SK-N-SH (cell line): ENCODE measurements at regions not wholly inside any gene's neighbourhood (a gene's known extent, or its start where the extent isn't known, plus 50 kb on each side); places are given as distances from the start of the nearest gene placed in this dataset.

Source experiments
- CTCF ChIA-PET: fragments of 300-600, 350-600 bp; formaldehyde crosslinking; extraction: SDS; loops from one replicate; lab custom pipeline; 2021; lab: Yijun Ruan, JAX
- POLR2A ChIA-PET: fragments of 350-600 bp; sonication (Branson Sonifier 250); formaldehyde crosslinking; extraction: SDS; loops from one replicate; lab custom pipeline; 2020; ENCODE audit warnings: antibody characterized with exemption, inconsistent platforms; lab: Yijun Ruan, JAX
- DNase-seq: peaks from one replicate; pipeline ENCODE4 v3.0.0; 2012
- H2AFZ ChIP-seq: fragments of 200-600 bp; sonication (generic); 2 replicates; pipeline ENCODE4 v1.8.1; 2016; ENCODE audit warnings: antibody characterized with exemption, mild to moderate bottlenecking, low read depth
- H3F3A ChIP-seq: fragments of 200-600 bp; sonication (generic); replicated peaks from 2 replicates; pipeline ENCODE3; 2016; ENCODE audit warnings: antibody characterized with exemption, mild to moderate bottlenecking; ENCODE audit not compliant: insufficient read depth
- H3K27ac ChIP-seq, 2 experiments: fragments of 200-500 bp in 1 of 2; fragments of 200-600 bp in 1 of 2; sonication (Bioruptor generic) in 1 of 2; sonication (generic), shearing (Covaris generic) in 1 of 2; 2 replicates each; pipeline versions ENCODE4 v1.5.1 to v1.6.1; 2014 to 2016; ENCODE audit warnings: low read depth in 2 of 2, inconsistent platforms in 1 of 2, low read length in 1 of 2, mild to moderate bottlenecking in 1 of 2, mixed read lengths in 1 of 2
- H3K27me3 ChIP-seq: fragments of 200-600 bp; sonication (generic), shearing (Covaris generic); 2 replicates; pipeline ENCODE4 v1.6.1; 2016; ENCODE audit warnings: mixed run types; ENCODE audit not compliant: insufficient read depth
- H3K36me3 ChIP-seq, 2 experiments: fragments of 200-500 bp in 1 of 2; fragments of 200-600 bp in 1 of 2; sonication (Bioruptor generic) in 1 of 2; sonication (generic) in 1 of 2; replicated peaks in 1 of 2; 2 replicates each; pipeline versions ENCODE3 to v1.5.1; 2014 to 2016; ENCODE audit warnings: low read length in 1 of 2, mild to moderate bottlenecking in 1 of 2; ENCODE audit not compliant: insufficient read depth in 2 of 2, control insufficient read depth in 1 of 2
- H3K4me1 ChIP-seq, 2 experiments: fragments of 200-500 bp in 1 of 2; fragments of 200-600 bp in 1 of 2; sonication (Bioruptor generic) in 1 of 2; sonication (generic), shearing (Covaris generic) in 1 of 2; 2 replicates each; pipeline versions ENCODE4 v1.5.1 to v1.6.1; 2014 to 2016; ENCODE audit warnings: low read depth in 1 of 2, low read length in 1 of 2, mixed run types in 1 of 2; ENCODE audit not compliant: insufficient read depth in 2 of 2, control insufficient read depth in 1 of 2
- H3K4me2 ChIP-seq: fragments of 200-600 bp; sonication (generic), shearing (Covaris generic); 2 replicates; pipeline ENCODE4 v1.6.1; 2017; ENCODE audit warnings: mixed run types
- H3K4me3 ChIP-seq, 2 experiments: fragments of 200-500 bp in 1 of 2; fragments of 200-600 bp in 1 of 2; sonication (Bioruptor generic) in 1 of 2; sonication (generic), shearing (Covaris generic) in 1 of 2; 2 replicates each; pipeline versions ENCODE4 v1.5.1 to v1.8.1; 2014 to 2016; ENCODE audit warnings: low read depth in 2 of 2, inconsistent platforms in 1 of 2, low read length in 1 of 2, mild to moderate bottlenecking in 1 of 2, mixed read lengths in 1 of 2, moderate library complexity in 1 of 2
- H3K79me2 ChIP-seq: fragments of 200-600 bp; sonication (generic); 2 replicates; pipeline ENCODE4 v1.8.1; 2017; ENCODE audit warnings: mild to moderate bottlenecking; ENCODE audit not compliant: insufficient read depth
- H3K9ac ChIP-seq: fragments of 200-600 bp; sonication (generic); 2 replicates; pipeline ENCODE4 v1.6.1; 2017; ENCODE audit warnings: mixed run types
- H3K9me2 ChIP-seq: fragments of 200-600 bp; sonication (generic); 2 replicates; pipeline ENCODE4 v1.6.1; 2017; ENCODE audit warnings: mixed run types
- H3K9me3 ChIP-seq: fragments of 200-600 bp; sonication (generic); 2 replicates; pipeline ENCODE4 v1.6.1; 2017; ENCODE audit warnings: mixed run types, mild to moderate bottlenecking, moderate library complexity
- H4K20me1 ChIP-seq: fragments of 200-600 bp; sonication (generic); 2 replicates; pipeline ENCODE4 v1.6.1; 2017; ENCODE audit warnings: mild to moderate bottlenecking, mixed run types; ENCODE audit not compliant: insufficient read depth
- EP300 ChIP-seq, 2 experiments: IDR thresholded peaks; 2 replicates each; pipeline versions ENCODE4 v1.4.0 to v1.6.1; 2012; ENCODE audit warnings: borderline replicate concordance in 1 of 2, low read depth in 1 of 2, low read length in 1 of 2
- FOXJ3 ChIP-seq: sonication (generic); formaldehyde crosslinking; IDR thresholded peaks from 2 replicates; pipeline ENCODE4 v1.5.1; 2020; ENCODE audit warnings: mild to moderate bottlenecking, missing genetic modification reagents
- FOXM1 ChIP-seq: IDR thresholded peaks from 2 replicates; pipeline ENCODE4 v1.4.0; 2012; ENCODE audit warnings: low read depth, mild to moderate bottlenecking
- MXI1 ChIP-seq: IDR thresholded peaks from 2 replicates; pipeline ENCODE4 v1.6.1; 2012; ENCODE audit warnings: mild to moderate bottlenecking, low read depth, low read length, improper control_type of control experiment
- NRF1 ChIP-seq: IDR thresholded peaks from 2 replicates; pipeline ENCODE4 v1.6.1; 2012; ENCODE audit warnings: low read depth, mild to moderate bottlenecking, low read length
- RCOR1 ChIP-seq: fragments of 150-350 bp; IDR thresholded peaks from 2 replicates; pipeline ENCODE4 v1.6.1; 2017; ENCODE audit warnings: antibody characterized with exemption, low read length
- RFX5 ChIP-seq: IDR thresholded peaks from 2 replicates; pipeline ENCODE4 v1.6.1; 2012; ENCODE audit warnings: mild to moderate bottlenecking, improper control_type of control experiment, low read length
- RXRA ChIP-seq: IDR thresholded peaks from 2 replicates; pipeline ENCODE4 v1.4.0; 2012; ENCODE audit warnings: low read depth, mild to moderate bottlenecking, borderline replicate concordance
- SMC3 ChIP-seq: IDR thresholded peaks from 2 replicates; pipeline ENCODE4 v1.6.1; 2012; ENCODE audit warnings: low read depth, low read length, improper control_type of control experiment
- TCF12 ChIP-seq: IDR thresholded peaks from 2 replicates; pipeline ENCODE4 v1.4.0; 2012
- TEAD4 ChIP-seq: IDR thresholded peaks from 2 replicates; pipeline ENCODE4 v1.4.0; 2012; ENCODE audit warnings: mild to moderate bottlenecking, borderline replicate concordance; ENCODE audit not compliant: insufficient read depth
- WGBS: methylation state at CpG from one replicate; pipeline ENCODE4 v1.1.6; 2017; ENCODE audit warnings: low lambda C conversion rate; 5-methylcytosine and 5-hydroxymethylcytosine counted together
- TF ChIP-seq, protein P1 (sequence below): IDR thresholded peaks from 2 replicates; pipeline ENCODE4 v1.4.0; 2012; ENCODE audit warnings: low read depth
- TF ChIP-seq, protein P2 (sequence below): IDR thresholded peaks from 2 replicates; pipeline ENCODE4 v1.4.0; 2012; ENCODE audit warnings: low read depth, borderline replicate concordance
- TF ChIP-seq, protein P3 (sequence below): IDR thresholded peaks from 2 replicates; pipeline ENCODE4 v1.4.0; 2012; ENCODE audit warnings: low read depth, borderline replicate concordance

DNA sequence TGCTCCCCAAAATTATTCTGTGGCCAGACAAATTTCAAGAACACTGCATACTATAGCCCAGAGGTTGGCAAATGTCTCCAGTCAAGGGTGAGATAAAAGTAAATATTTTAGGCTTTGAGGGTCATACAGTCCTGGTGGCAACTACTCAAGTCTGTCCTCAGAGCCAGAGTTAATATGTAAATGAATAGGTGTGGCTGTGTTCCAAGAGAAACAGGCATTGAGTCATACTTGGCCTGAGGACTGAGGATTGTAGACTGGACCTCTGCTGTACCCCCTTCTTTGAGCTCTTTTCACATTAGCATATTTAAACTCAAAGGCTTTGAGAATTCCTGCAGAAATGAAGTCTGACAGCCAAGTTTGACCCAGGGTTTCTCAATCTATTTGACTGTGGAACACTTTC lies 129.2 kb upstream of the PTCH1 start:
- H3K4me2 ChIP-seq = no peak overlapping the region
- H3K27ac ChIP-seq = no peak overlapping the region
- no peaks in the 10 kb centered on the region for H3F3A ChIP-seq
- H3K27me3 ChIP-seq = no peaks in the 10 kb centered on the region
- no peak overlapping the region for H3K9ac ChIP-seq
- no peak for DNase-seq
- no peaks in the 10 kb centered on the region for H3K9me3 ChIP-seq
- peaks cover 0 to 11% of the 10 kb centered on the region in 2 experiments; a peak in 1 of 4 replicates for H3K4me1 ChIP-seq
- H4K20me1 ChIP-seq = no peaks in the 10 kb centered on the region
- no peak for TF ChIP-seq SMC3
- TF ChIP-seq RFX5 = no peak
- TF ChIP-seq MXI1 = no peak
- TF ChIP-seq NRF1 = no peak
- no peak for TF ChIP-seq FOXM1
- TF ChIP-seq TEAD4 = no peak
- no peak for TF ChIP-seq EP300 (IDR thresholded peaks at IDR 0.05; ENCODE audit: borderline replicate concordance in 1 of 2, low read depth in 1 of 2, low read length in 1 of 2)
- H3K36me3 ChIP-seq = no peaks in the 10 kb centered on the region
- no peak overlapping the region for H2AFZ ChIP-seq
- H3K9me2 ChIP-seq = no peaks in the 10 kb centered on the region
- ChIA-PET POLR2A (no interaction called here), CTCF (no interaction called here)
- no peak overlapping the region for H3K4me3 ChIP-seq
- no peaks in the 10 kb centered on the region for H3K79me2 ChIP-seq

DNA sequence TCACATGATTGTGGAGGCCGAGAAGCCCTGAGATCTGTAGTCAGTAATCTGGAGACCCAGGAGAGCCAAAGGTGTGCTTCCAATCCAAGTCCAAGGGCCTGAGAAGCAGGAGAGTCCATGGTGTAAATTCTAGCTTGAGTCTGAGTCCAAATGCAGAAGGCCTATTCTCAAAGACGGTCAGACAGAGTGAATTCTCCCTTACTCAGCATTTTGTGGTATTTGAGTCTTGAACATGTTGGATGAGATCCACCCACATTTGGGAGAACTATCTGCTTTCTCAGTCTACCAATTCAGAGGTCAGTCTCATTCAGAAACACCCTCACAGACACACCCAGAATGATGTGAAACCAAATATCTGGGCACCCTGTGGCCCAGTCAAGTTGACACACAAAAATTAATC lies 128.8 kb upstream of the PTCH1 start:
- Histone ChIP-seq H3K27me3 (no peaks in the 10 kb centered on the region), H3K4me3 (no peak overlapping the region), H3K9ac (no peak overlapping the region), H3K79me2 (no peaks in the 10 kb centered on the region), H3K36me3 (no peaks in the 10 kb centered on the region), H3K9me3 (no peaks in the 10 kb centered on the region), H3K4me2 (no peak overlapping the region), H2AFZ (no peak overlapping the region), H4K20me1 (no peaks in the 10 kb centered on the region), H3F3A (no peaks in the 10 kb centered on the region), H3K9me2 (no peaks in the 10 kb centered on the region), H3K27ac (no peak overlapping the region), H3K4me1 (peaks cover 0 to 11% of the 10 kb centered on the region in 2 experiments; a peak in 1 of 4 replicates)
- TF ChIP-seq RXRA (no peak), MXI1 (no peak), TEAD4 (no peak), TCF12 (no peak), RCOR1 (no peak), SMC3 (no peak), FOXJ3 (CRISPR knock-in tag) (no peak)
- TF ChIP-seq, protein P1, sequence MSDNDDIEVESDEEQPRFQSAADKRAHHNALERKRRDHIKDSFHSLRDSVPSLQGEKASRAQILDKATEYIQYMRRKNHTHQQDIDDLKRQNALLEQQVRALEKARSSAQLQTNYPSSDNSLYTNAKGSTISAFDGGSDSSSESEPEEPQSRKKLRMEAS = no peak
- TF ChIP-seq, protein P2, sequence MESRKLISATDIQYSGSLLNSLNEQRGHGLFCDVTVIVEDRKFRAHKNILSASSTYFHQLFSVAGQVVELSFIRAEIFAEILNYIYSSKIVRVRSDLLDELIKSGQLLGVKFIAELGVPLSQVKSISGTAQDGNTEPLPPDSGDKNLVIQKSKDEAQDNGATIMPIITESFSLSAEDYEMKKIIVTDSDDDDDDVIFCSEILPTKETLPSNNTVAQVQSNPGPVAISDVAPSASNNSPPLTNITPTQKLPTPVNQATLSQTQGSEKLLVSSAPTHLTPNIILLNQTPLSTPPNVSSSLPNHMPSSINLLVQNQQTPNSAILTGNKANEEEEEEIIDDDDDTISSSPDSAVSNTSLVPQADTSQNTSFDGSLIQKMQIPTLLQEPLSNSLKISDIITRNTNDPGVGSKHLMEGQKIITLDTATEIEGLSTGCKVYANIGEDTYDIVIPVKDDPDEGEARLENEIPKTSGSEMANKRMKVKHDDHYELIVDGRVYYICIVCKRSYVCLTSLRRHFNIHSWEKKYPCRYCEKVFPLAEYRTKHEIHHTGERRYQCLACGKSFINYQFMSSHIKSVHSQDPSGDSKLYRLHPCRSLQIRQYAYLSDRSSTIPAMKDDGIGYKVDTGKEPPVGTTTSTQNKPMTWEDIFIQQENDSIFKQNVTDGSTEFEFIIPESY = no peak
- TF ChIP-seq, protein P3, sequence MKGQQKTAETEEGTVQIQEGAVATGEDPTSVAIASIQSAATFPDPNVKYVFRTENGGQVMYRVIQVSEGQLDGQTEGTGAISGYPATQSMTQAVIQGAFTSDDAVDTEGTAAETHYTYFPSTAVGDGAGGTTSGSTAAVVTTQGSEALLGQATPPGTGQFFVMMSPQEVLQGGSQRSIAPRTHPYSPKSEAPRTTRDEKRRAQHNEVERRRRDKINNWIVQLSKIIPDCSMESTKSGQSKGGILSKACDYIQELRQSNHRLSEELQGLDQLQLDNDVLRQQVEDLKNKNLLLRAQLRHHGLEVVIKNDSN = no peak
- no peak for DNase-seq
- CTCF ChIA-PET = no interaction called here
- POLR2A ChIA-PET = no interaction called here
- WGBS = 53% methylated on average over 2 of the region's 2 CpGs
